GM12878 (cell line): ENCODE measurements at regions not wholly inside any gene's neighbourhood (a gene's known extent, or its start where the extent isn't known, plus 50 kb on each side); places are given as distances from the start of the nearest gene placed in this dataset.

Experiments used
- ATAC-seq: fragments of 200-7000 bp; cut with Tn5 transposase; 3 replicates; pipeline ENCODE4 v1.9.1; 2020; ENCODE audit warnings: mild to moderate bottlenecking, moderate library complexity
- BruUV-seq: library from RNA; stranded (reverse); fragments of 400-500 nt; replicated peaks from 2 replicates; lab custom pipeline; 2021; lab: Mats Ljungman, UMichigan
- CTCF ChIA-PET: fragments of 300-600 bp; sonication (Branson Sonifier 250); formaldehyde crosslinking; extraction: SDS; loops from one replicate; lab custom pipeline; 2021; ENCODE audit warnings: inconsistent platforms; lab: Yijun Ruan, JAX
- POLR2A ChIA-PET: fragments of 350-600 bp; formaldehyde crosslinking; extraction: SDS; loops from one replicate; lab custom pipeline; 2021; ENCODE audit warnings: inconsistent platforms; lab: Charles Lee
- RAD21 ChIA-PET: fragments of 300-600 bp; sonication (Branson Sonifier 250); formaldehyde crosslinking; loops from one replicate; lab custom pipeline; 2023; ENCODE audit warnings: antibody characterized with exemption; ENCODE audit not compliant: unreplicated experiment; lab: Charles Lee
- SMC1A ChIA-PET: fragments of 300-600 bp; sonication (Branson Sonifier 250); formaldehyde crosslinking; loops from one replicate; lab custom pipeline; 2023; ENCODE audit not compliant: unreplicated experiment, uncharacterized antibody; lab: Charles Lee
- DNase-seq: peaks from one replicate; pipeline ENCODE4 v3.0.0-alpha.2; 2011; ENCODE audit warnings: low read depth, low spot score
- FAIRE-seq: peaks from 3 replicates; lab custom pipeline; 2011; peaks lifted over from hg19 to GRCh38; lab: Jason Lieb, UNC
- H2AFZ ChIP-seq: 2 replicates; pipeline ENCODE4 v1.6.0; 2011; ENCODE audit warnings: low read depth, low read length, control low read depth; ENCODE audit not compliant: control insufficient read depth
- H3K27ac ChIP-seq: 2 replicates; pipeline ENCODE4 v1.5.1; 2011; ENCODE audit warnings: control low read depth; ENCODE audit not compliant: control insufficient read depth, insufficient read depth
- H3K27me3 ChIP-seq, 2 experiments: replicated peaks in 1 of 2; 2 replicates each; pipeline versions ENCODE4 v1.6.0 to v1.6.1; 2011; ENCODE audit warnings: low read length in 1 of 2; ENCODE audit not compliant: control insufficient read depth in 2 of 2, insufficient read depth in 2 of 2
- H3K36me3 ChIP-seq, 2 experiments: 2 replicates each; pipeline ENCODE4 v1.5.1; 2011; ENCODE audit warnings: low read length in 1 of 2; ENCODE audit not compliant: control insufficient read depth in 2 of 2, insufficient read depth in 2 of 2
- H3K4me1 ChIP-seq: 2 replicates; pipeline ENCODE4 v1.6.1; 2011; ENCODE audit warnings: mild to moderate bottlenecking, low read length, moderate library complexity, mixed read lengths; ENCODE audit not compliant: control insufficient read depth, insufficient read depth
- H3K4me2 ChIP-seq: 2 replicates; pipeline ENCODE4 v1.6.0; 2011; ENCODE audit warnings: control low read depth; ENCODE audit not compliant: control insufficient read depth, insufficient read depth
- H3K4me3 ChIP-seq: fragments of 200-600 bp; sonication (generic); 2 replicates; pipeline ENCODE4 v1.5.1; 2016
- H3K79me2 ChIP-seq: 2 replicates; pipeline ENCODE4 v1.6.0; 2011; ENCODE audit warnings: low read length; ENCODE audit not compliant: control insufficient read depth, insufficient read depth
- H3K9ac ChIP-seq: 2 replicates; pipeline ENCODE4 v1.8.0; 2011; ENCODE audit warnings: low read length, control low read depth, mixed read lengths; ENCODE audit not compliant: control insufficient read depth, insufficient read depth
- H3K9me3 ChIP-seq: replicated peaks from 3 replicates; pipeline ENCODE4 v1.5.1; 2011; ENCODE audit warnings: mild to moderate bottlenecking, low read length; ENCODE audit not compliant: control insufficient read depth, insufficient read depth
- H4K20me1 ChIP-seq: 2 replicates; pipeline ENCODE4 v1.6.0; 2011; ENCODE audit not compliant: control insufficient read depth, insufficient read depth
- CBX3 ChIP-seq: fragments of 200-600 bp; sonication (generic); IDR thresholded peaks from 2 replicates; pipeline ENCODE4 v1.6.1; 2016; ENCODE audit warnings: low read depth, borderline replicate concordance
- ESRRA ChIP-seq: IDR thresholded peaks from 2 replicates; pipeline ENCODE4 v1.6.1; 2012; ENCODE audit warnings: mild to moderate bottlenecking, low read length, improper control_type of control experiment
- ETV6 ChIP-seq, 2 experiments: fragments of 450-650 bp in 1 of 2; IDR thresholded peaks in 1 of 2; conservative IDR thresholded peaks in 1 of 2; 2 replicates each; pipeline ENCODE4 v1.6.1; 2014; ENCODE audit warnings: antibody characterized with exemption in 1 of 2, borderline replicate concordance in 1 of 2, low read depth in 1 of 2, mild to moderate bottlenecking in 1 of 2, moderate library complexity in 1 of 2
- GATAD2B ChIP-seq: fragments of 450-650 bp; conservative IDR thresholded peaks from 2 replicates; pipeline ENCODE4 v1.6.1; 2017; ENCODE audit warnings: low read depth, mild to moderate bottlenecking, moderate library complexity
- HSF1 ChIP-seq: fragments of 150-350 bp; IDR thresholded peaks from 2 replicates; pipeline ENCODE4 v1.6.1; 2014; ENCODE audit warnings: mild to moderate bottlenecking, low read depth, low read length
- IKZF1 ChIP-seq: fragments of 450-650 bp; conservative IDR thresholded peaks from 2 replicates; pipeline ENCODE4 v1.6.1; 2017; ENCODE audit warnings: antibody characterized with exemption, mild to moderate bottlenecking
- POLR2A ChIP-seq: IDR thresholded peaks from 2 replicates; pipeline ENCODE4 v1.6.1; 2011; ENCODE audit warnings: low read depth, mild to moderate bottlenecking, low read length
- POLR2AphosphoS2 ChIP-seq: IDR thresholded peaks from 2 replicates; pipeline ENCODE4 v1.6.1; 2011; ENCODE audit warnings: low read depth, mild to moderate bottlenecking, low read length, improper control_type of control experiment, moderate library complexity
- SKIL ChIP-seq: fragments of 450-650 bp; IDR thresholded peaks from 2 replicates; pipeline ENCODE4 v1.6.1; 2017; ENCODE audit warnings: mild to moderate bottlenecking, low read depth, inconsistent platforms; ENCODE audit not compliant: poor library complexity, severe bottlenecking
- STAT1 ChIP-seq: fragments of 450-650 bp; conservative IDR thresholded peaks from 2 replicates; pipeline ENCODE4 v1.6.1; 2014; ENCODE audit warnings: antibody characterized with exemption, mild to moderate bottlenecking
- TBL1XR1 ChIP-seq: IDR thresholded peaks from 2 replicates; pipeline ENCODE4 v1.6.1; 2012; ENCODE audit warnings: low read depth, low read length, improper control_type of control experiment
- TCF12 ChIP-seq: IDR thresholded peaks from 2 replicates; pipeline ENCODE4 v1.6.1; 2011; ENCODE audit warnings: low read depth, mild to moderate bottlenecking, low read length
- ZNF274 ChIP-seq: IDR thresholded peaks from one replicate; pipeline ENCODE4 v1.8.0; 2011; ENCODE audit not compliant: insufficient read length, insufficient read depth
- in situ Hi-C: fragments of 300-500 bp; cut with MboI; formaldehyde crosslinking; loops from 9 replicates; pipeline ENCODE4 v1.14.3; 2018; ENCODE audit warnings: mixed read lengths
- intact Hi-C: fragments of 100-400 bp; cut with micrococcal nuclease; formaldehyde crosslinking; loops from one replicate; pipeline ENCODE4 v1.14.2; 2022; ENCODE audit not compliant: unreplicated experiment
- TF ChIP-seq, protein P1 (sequence below): IDR thresholded peaks from 2 replicates; pipeline ENCODE4 v1.6.1; 2012; ENCODE audit warnings: low read depth, low read length, improper control_type of control experiment
- TF ChIP-seq, protein P2 (sequence below): IDR thresholded peaks from 2 replicates; pipeline ENCODE4 v1.6.1; 2012; ENCODE audit warnings: mild to moderate bottlenecking, low read depth, low read length

DNA sequence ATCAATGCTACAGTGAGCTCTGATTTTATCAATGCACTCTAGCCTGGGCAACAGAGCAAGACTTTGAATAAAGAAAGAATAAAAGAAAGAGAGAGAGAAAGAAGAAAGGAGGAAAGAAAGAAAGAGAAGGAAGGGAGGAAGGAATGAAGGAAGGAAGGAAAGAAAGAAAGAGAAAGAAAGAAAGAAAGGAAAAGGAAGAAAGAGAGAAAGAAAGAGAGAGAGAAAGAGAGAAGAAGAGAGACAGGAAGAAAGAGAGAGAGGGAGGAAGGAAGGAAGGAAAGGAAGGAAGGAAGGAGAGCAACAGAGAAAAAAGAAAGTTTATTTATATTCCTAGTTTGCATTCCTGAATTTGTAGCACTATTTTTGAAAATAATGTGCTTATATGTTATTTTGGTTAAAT is 52.3 kb upstream of the ITGA11 start:
- Histone ChIP-seq H3K9ac (no peak overlapping the region), H2AFZ (no peak overlapping the region), H3K4me2 (no peak overlapping the region), H3K36me3 (no peaks in the 10 kb centered on the region), H3K27ac (no peak overlapping the region), H3K4me3 (no peak overlapping the region), H4K20me1 (no peaks in the 10 kb centered on the region), H3K27me3 (no peaks in the 10 kb centered on the region; a peak in 1 of 4 replicates), H3K9me3 (no peaks in the 10 kb centered on the region), H3K4me1 (no peaks in the 10 kb centered on the region), H3K79me2 (no peaks in the 10 kb centered on the region)
- intact Hi-C loops (no loop called here), in situ Hi-C loops (no loop called here)
- FAIRE-seq: no peak
- POLR2A ChIA-PET: no interaction called here
- RAD21 ChIA-PET: no interaction called here
- no peak for ATAC-seq
- TF ChIP-seq ZNF274: no peak
- no peak for TF ChIP-seq CBX3
- TF ChIP-seq STAT1: no peak
- no peak for TF ChIP-seq TBL1XR1
- no peak for TF ChIP-seq TCF12
- no peak for TF ChIP-seq SKIL
- TF ChIP-seq ESRRA: no peak
- TF ChIP-seq, protein P1, sequence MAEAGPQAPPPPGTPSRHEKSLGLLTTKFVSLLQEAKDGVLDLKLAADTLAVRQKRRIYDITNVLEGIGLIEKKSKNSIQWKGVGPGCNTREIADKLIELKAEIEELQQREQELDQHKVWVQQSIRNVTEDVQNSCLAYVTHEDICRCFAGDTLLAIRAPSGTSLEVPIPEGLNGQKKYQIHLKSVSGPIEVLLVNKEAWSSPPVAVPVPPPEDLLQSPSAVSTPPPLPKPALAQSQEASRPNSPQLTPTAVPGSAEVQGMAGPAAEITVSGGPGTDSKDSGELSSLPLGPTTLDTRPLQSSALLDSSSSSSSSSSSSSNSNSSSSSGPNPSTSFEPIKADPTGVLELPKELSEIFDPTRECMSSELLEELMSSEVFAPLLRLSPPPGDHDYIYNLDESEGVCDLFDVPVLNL: no peak
- no peak for TF ChIP-seq ETV6 (conservative IDR thresholded peaks at IDR 0.05 in 1 of 2, IDR thresholded peaks at IDR 0.05 in 1 of 2; ENCODE audit: borderline replicate concordance in 1 of 2, low read depth in 1 of 2)
- no peak for TF ChIP-seq GATAD2B
- TF ChIP-seq IKZF1: no peak
- no peak for TF ChIP-seq POLR2AphosphoS2
- no peak for TF ChIP-seq POLR2A
- TF ChIP-seq HSF1: no peak
- TF ChIP-seq, protein P2, sequence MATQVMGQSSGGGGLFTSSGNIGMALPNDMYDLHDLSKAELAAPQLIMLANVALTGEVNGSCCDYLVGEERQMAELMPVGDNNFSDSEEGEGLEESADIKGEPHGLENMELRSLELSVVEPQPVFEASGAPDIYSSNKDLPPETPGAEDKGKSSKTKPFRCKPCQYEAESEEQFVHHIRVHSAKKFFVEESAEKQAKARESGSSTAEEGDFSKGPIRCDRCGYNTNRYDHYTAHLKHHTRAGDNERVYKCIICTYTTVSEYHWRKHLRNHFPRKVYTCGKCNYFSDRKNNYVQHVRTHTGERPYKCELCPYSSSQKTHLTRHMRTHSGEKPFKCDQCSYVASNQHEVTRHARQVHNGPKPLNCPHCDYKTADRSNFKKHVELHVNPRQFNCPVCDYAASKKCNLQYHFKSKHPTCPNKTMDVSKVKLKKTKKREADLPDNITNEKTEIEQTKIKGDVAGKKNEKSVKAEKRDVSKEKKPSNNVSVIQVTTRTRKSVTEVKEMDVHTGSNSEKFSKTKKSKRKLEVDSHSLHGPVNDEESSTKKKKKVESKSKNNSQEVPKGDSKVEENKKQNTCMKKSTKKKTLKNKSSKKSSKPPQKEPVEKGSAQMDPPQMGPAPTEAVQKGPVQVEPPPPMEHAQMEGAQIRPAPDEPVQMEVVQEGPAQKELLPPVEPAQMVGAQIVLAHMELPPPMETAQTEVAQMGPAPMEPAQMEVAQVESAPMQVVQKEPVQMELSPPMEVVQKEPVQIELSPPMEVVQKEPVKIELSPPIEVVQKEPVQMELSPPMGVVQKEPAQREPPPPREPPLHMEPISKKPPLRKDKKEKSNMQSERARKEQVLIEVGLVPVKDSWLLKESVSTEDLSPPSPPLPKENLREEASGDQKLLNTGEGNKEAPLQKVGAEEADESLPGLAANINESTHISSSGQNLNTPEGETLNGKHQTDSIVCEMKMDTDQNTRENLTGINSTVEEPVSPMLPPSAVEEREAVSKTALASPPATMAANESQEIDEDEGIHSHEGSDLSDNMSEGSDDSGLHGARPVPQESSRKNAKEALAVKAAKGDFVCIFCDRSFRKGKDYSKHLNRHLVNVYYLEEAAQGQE: no peak
- no peak for DNase-seq
- BruUV-seq: no TSS peak
- CTCF ChIA-PET: no interaction called here
- SMC1A ChIA-PET: no interaction called here
